ENCODE measurements at regions not wholly inside any gene's neighbourhood (a gene's known extent, or its start where the extent isn't known, plus 50 kb on each side); places are given as distances from the start of the nearest gene placed in this dataset.

DNA sequence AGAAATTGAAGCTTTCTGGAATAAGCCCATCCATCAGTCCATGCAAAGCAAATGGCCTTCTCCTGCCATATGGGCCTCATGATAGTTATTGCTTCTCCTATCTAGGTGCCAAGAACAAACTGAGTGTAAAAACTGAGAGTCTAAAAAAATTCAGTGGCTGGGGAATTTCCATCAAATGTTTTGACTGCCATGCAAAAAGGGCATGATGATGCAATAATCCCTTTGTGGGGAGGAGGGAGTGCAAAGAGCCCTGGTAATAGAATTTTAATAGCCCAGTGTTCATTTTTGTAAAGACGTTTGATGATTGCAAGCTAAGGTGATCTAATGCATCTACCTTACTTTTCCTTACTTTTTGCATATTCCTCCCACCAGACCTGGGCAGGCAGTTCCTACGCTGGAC, 683.7 kb downstream of the EPM2A start:
- DNase-seq (ENCODE audit: low read depth): no peak
- TF ChIP-seq CTCF (conservative IDR thresholded peaks at IDR 0.05; ENCODE audit: low read depth, low read length): no peak
- no peak overlapping the region for H3K4me3 ChIP-seq (ENCODE audit: low read depth, low read length)

- TF ChIP-seq CTCF (conservative IDR thresholded peaks at IDR 0.05; ENCODE audit: low read depth, low read length): no peak
- H3K4me3 ChIP-seq (ENCODE audit: low read depth, low read length): no peak overlapping the region
These were observed 679.8 kb downstream of the EPM2A start for GRCh38 chr6:145055567-145055966.

DNA sequence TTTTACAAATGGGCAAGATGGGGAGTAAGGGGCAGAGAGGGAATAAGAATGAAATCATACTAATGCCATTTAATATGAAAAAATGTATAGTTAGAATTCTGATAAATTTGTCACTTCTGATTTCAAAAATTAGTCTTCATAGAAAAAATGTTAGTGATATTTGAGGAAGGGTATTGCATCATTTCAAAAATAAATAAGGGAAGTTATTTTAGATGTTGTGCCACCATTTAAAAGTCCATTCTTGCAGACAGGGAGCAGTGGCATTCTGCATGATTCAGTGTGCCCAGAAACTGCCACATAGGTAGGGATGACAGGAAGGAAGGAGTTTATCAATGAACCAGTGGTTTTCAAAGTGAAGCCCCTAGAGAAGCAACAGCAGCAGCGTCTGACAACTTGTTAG, 674.6 kb downstream of the EPM2A start:
- no peak overlapping the region for H3K4me3 ChIP-seq (ENCODE audit: low read depth, low read length)
- DNase-seq (ENCODE audit: low read depth): no peak
- TF ChIP-seq CTCF (conservative IDR thresholded peaks at IDR 0.05; ENCODE audit: low read depth, low read length): no peak

More at GRCh38 chr6:145055567-145055966, 679.8 kb downstream of the EPM2A start:
- no peak for DNase-seq (ENCODE audit: low read depth)

GRCh38 chr6:145063091-145063490, 672.2 kb downstream of the EPM2A start:
- DNase-seq (ENCODE audit: low read depth): no peak
- H3K4me3 ChIP-seq (ENCODE audit: low read depth, low read length): no peak overlapping the region
- no peak for TF ChIP-seq CTCF (conservative IDR thresholded peaks at IDR 0.05; ENCODE audit: low read depth, low read length)

DNA sequence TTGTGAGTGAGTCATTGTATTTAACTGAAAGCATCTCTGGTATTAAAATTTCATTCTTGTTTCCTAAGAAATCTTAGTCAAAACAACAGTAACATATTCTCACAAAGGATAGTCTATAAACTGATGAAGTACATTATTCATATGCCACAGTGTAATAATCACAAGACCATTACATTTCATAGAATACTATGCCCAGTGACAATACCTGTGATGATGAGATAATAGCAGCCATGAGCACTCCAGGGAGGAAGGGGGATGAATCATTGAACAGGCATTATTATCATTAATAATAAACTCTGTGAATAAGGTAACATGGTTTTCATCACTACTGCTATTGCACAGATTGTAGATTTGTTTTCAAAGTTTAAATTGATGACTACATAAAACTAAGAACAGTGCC, 667.9 kb downstream of the EPM2A start:
- no peak for DNase-seq (ENCODE audit: low read depth)
- no peak overlapping the region for H3K4me3 ChIP-seq (ENCODE audit: low read depth, low read length)
- no peak for TF ChIP-seq CTCF (conservative IDR thresholded peaks at IDR 0.05; ENCODE audit: low read depth, low read length)

GRCh38 chr6:145068577-145068976, 666.7 kb downstream of the EPM2A start:
- H3K4me3 ChIP-seq (ENCODE audit: low read depth, low read length): no peak overlapping the region
- TF ChIP-seq CTCF (conservative IDR thresholded peaks at IDR 0.05; ENCODE audit: low read depth, low read length): no peak

GRCh38 chr6:145069966-145070365, 665.4 kb downstream of the EPM2A start:
- no peak for TF ChIP-seq CTCF (conservative IDR thresholded peaks at IDR 0.05; ENCODE audit: low read depth, low read length)
- DNase-seq (ENCODE audit: low read depth): no peak
- no peak overlapping the region for H3K4me3 ChIP-seq (ENCODE audit: low read depth, low read length)

More at GRCh38 chr6:145068577-145068976, 666.7 kb downstream of the EPM2A start:
- DNase-seq (ENCODE audit: low read depth): no peak

Measured in choroid plexus epithelial cell (primary cell).